Hepatocyte (in vitro differentiated cells): ENCODE measurements at regions not wholly inside any gene's neighbourhood (a gene's known extent, or its start where the extent isn't known, plus 50 kb on each side); places are given as distances from the start of the nearest gene placed in this dataset.

Experiments
- DNase-seq: peaks from one replicate; pipeline ENCODE4 v3.0.0-alpha.2; 2016; ENCODE audit warnings: low spot score
- H2AFZ ChIP-seq: fragments of 200-600 bp; sonication (generic); 2 replicates; pipeline ENCODE4 v1.6.0; 2016; ENCODE audit warnings: antibody characterized with exemption, mild to moderate bottlenecking
- H3K27ac ChIP-seq: fragments of 200-600 bp; sonication (generic); 2 replicates; pipeline ENCODE4 v1.5.1; 2016; ENCODE audit warnings: mild to moderate bottlenecking
- H3K27me3 ChIP-seq: fragments of 200-600 bp; sonication (generic); 2 replicates; pipeline ENCODE4 v1.6.1; 2016
- H3K36me3 ChIP-seq: fragments of 200-600 bp; sonication (generic); replicated peaks from 2 replicates; pipeline ENCODE4 v1.5.1; 2016; ENCODE audit warnings: low read depth; ENCODE audit not compliant: insufficient read depth
- H3K4me1 ChIP-seq: fragments of 200-600 bp; sonication (generic); 2 replicates; pipeline ENCODE4 v1.5.1; 2016; ENCODE audit warnings: mild to moderate bottlenecking, moderate library complexity; ENCODE audit not compliant: insufficient read depth
- H3K4me2 ChIP-seq: fragments of 200-600 bp; sonication (generic); 2 replicates; pipeline ENCODE4 v1.6.0; 2016
- H3K4me3 ChIP-seq: fragments of 200-600 bp; sonication (generic); 2 replicates; pipeline ENCODE4 v1.5.1; 2016; ENCODE audit warnings: mild to moderate bottlenecking
- H3K79me2 ChIP-seq: fragments of 200-600 bp; sonication (generic); 2 replicates; pipeline ENCODE4 v1.6.0; 2017; ENCODE audit warnings: mild to moderate bottlenecking
- H3K9me2 ChIP-seq: fragments of 200-600 bp; sonication (generic); replicated peaks from 2 replicates; pipeline ENCODE4 v1.6.0; 2017; ENCODE audit warnings: mild to moderate bottlenecking; ENCODE audit not compliant: insufficient read depth
- H3K9me3 ChIP-seq: fragments of 200-600 bp; sonication (generic); 2 replicates; pipeline ENCODE4 v1.5.1; 2016; ENCODE audit warnings: low read depth, mild to moderate bottlenecking
- H4K20me1 ChIP-seq: fragments of 200-600 bp; sonication (generic); 2 replicates; pipeline ENCODE4 v1.6.0; 2016; ENCODE audit warnings: mild to moderate bottlenecking; ENCODE audit not compliant: insufficient read depth, poor library complexity, severe bottlenecking
- EZH2 ChIP-seq: fragments of 200-600 bp; sonication (generic); IDR thresholded peaks from 2 replicates; pipeline ENCODE4 v1.6.1; 2016; ENCODE audit warnings: antibody characterized with exemption, mild to moderate bottlenecking, borderline replicate concordance
- EZH2phosphoT487 ChIP-seq: fragments of 200-600 bp; sonication (generic); IDR thresholded peaks from one replicate; pipeline ENCODE4 v1.6.1; 2018; ENCODE audit warnings: antibody characterized with exemption, mild to moderate bottlenecking, low read depth, moderate library complexity; ENCODE audit not compliant: unreplicated experiment, severe bottlenecking
- WGBS: methylation state at CpG from one replicate; pipeline ENCODE4 v1.1.6; 2016; ENCODE audit warnings: low lambda C conversion rate; ENCODE audit errors: missing lambda C conversion rate; 5-methylcytosine and 5-hydroxymethylcytosine counted together
- TF ChIP-seq, protein P1 (sequence below): fragments of 200-600 bp; sonication (generic); IDR thresholded peaks from 2 replicates; pipeline ENCODE4 v1.5.1; 2016; ENCODE audit warnings: antibody characterized with exemption, mild to moderate bottlenecking; ENCODE audit not compliant: poor library complexity

DNA sequence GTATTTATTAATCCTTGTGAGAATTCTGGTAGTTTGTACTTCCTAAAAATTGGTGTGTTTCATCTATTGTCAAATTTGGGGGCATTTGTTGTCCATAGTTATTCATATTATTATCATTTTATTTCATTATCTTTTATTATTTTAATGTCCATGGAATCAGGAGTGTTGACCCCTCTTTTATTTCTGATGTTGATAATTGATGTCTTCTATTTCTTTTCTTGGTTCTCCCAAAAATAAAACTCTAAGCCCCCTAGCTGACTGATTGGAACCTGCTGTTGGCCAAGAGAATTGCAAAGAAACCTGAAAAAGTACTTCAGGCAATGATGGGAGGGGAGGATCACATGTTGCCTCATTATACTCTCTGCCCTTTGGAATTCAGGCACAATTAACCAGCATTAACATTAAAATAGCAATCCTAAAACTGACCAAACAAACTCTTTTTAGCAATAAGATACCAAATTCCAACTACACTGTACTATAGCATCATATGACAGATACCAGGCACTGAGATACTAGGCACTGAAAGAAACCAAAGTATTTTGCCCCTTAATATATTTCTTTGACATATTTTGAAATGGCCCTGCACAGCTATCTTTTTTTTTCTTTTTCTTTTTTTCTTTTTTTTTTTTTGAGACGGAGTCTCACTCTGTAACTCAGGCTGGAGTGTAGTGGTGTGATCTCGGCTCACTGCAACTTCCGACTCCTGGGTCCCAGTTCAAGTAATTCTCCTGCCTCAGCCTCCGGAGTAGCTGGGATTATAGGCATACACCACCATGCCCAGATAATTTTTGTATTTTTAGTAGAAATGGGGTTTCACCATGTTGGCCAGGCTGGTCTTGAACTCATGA lies 1097.2 kb upstream of the CNTNAP5 start:
- DNase-seq, result no peak
- Histone ChIP-seq H3K36me3 (no peaks in the 10 kb centered on the region), H2AFZ (no peak overlapping the region), H3K9me3 (no peaks in the 10 kb centered on the region), H3K4me1 (no peaks in the 10 kb centered on the region), H4K20me1 (no peaks in the 10 kb centered on the region), H3K9me2 (no peaks in the 10 kb centered on the region), H3K27me3 (no peaks in the 10 kb centered on the region), H3K27ac (no peak overlapping the region), H3K4me2 (no peak overlapping the region), H3K4me3 (no peak overlapping the region), H3K79me2 (no peaks in the 10 kb centered on the region)
- WGBS, result 94% methylated on average over 4 of the region's 4 CpGs
- no peak for TF ChIP-seq EZH2phosphoT487
- TF ChIP-seq EZH2, result no peak
- TF ChIP-seq, protein P1, sequence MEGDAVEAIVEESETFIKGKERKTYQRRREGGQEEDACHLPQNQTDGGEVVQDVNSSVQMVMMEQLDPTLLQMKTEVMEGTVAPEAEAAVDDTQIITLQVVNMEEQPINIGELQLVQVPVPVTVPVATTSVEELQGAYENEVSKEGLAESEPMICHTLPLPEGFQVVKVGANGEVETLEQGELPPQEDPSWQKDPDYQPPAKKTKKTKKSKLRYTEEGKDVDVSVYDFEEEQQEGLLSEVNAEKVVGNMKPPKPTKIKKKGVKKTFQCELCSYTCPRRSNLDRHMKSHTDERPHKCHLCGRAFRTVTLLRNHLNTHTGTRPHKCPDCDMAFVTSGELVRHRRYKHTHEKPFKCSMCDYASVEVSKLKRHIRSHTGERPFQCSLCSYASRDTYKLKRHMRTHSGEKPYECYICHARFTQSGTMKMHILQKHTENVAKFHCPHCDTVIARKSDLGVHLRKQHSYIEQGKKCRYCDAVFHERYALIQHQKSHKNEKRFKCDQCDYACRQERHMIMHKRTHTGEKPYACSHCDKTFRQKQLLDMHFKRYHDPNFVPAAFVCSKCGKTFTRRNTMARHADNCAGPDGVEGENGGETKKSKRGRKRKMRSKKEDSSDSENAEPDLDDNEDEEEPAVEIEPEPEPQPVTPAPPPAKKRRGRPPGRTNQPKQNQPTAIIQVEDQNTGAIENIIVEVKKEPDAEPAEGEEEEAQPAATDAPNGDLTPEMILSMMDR, result no peak

DNA sequence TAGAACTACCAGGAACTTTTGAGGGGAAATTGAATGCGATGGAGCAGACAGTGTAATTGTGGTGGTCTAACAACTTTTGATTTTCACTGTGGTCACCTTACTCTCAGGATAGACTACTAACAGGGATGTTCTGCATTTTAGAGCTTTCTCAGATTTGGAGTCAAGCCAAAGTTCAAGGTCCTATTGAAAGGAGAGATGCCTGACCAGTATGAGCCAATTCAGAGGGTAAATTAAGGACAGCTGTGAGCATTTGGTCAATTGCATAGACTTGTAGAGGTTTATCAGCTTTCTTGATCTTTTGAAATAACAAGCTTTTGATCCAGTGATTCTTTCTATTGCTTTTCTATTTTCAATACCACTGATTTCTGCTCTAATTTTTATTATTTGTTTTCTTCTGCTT lies 1095.7 kb upstream of the CNTNAP5 start:
- TF ChIP-seq, protein P1, result no peak
- no peak for TF ChIP-seq EZH2phosphoT487
- TF ChIP-seq EZH2, result no peak
- no peak for DNase-seq
- Histone ChIP-seq H2AFZ (no peak overlapping the region), H3K9me3 (no peaks in the 10 kb centered on the region), H3K9me2 (no peaks in the 10 kb centered on the region), H3K4me2 (no peak overlapping the region), H3K4me1 (no peaks in the 10 kb centered on the region), H4K20me1 (no peaks in the 10 kb centered on the region), H3K27ac (no peak overlapping the region), H3K36me3 (no peaks in the 10 kb centered on the region), H3K79me2 (no peaks in the 10 kb centered on the region), H3K27me3 (no peaks in the 10 kb centered on the region), H3K4me3 (no peak overlapping the region)
- 96% methylated on average over 1 of the region's 1 CpG for WGBS

DNA sequence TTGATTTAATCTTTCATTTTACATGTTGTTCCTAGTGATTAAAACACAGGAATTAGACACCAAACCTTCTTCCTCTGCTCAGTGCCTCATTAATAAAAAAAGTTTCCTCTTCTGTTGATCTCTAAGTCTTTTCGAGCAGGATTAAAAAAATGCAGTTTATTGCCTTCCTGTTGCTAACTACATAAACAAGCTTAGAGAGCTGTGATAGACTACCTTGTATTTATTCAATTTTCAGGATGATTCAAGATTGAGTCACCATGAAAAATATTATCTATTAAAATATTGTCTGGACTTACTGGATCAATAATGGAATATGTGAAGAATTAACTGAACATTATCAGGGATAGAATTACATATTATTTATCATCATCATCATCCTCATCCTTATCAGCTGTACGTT lies 1089.6 kb upstream of the CNTNAP5 start:
- TF ChIP-seq EZH2phosphoT487 (no peak), EZH2 (no peak)
- TF ChIP-seq, protein P1, result no peak
- Histone ChIP-seq H3K27me3 (no peaks in the 10 kb centered on the region), H2AFZ (no peak overlapping the region), H3K9me3 (no peaks in the 10 kb centered on the region), H3K4me3 (no peak overlapping the region), H3K9me2 (no peaks in the 10 kb centered on the region), H3K27ac (no peak overlapping the region), H3K4me2 (no peak overlapping the region), H3K79me2 (no peaks in the 10 kb centered on the region), H3K36me3 (no peaks in the 10 kb centered on the region), H3K4me1 (no peaks in the 10 kb centered on the region), H4K20me1 (no peaks in the 10 kb centered on the region)
- no peak for DNase-seq
- WGBS, result 75% methylated on average over 2 of the region's 2 CpGs
